Rectal smooth muscle tissue (tissue), 1 donor: ENCODE measurements at regions not wholly inside any gene's neighbourhood (a gene's known extent, or its start where the extent isn't known, plus 50 kb on each side); places are given as distances from the start of the nearest gene placed in this dataset.

Source experiments
- H3K27ac ChIP-seq: one replicate; pipeline ENCODE4 v1.7.0; 2013; ENCODE audit warnings: low read depth, low read length, inconsistent platforms
- H3K27me3 ChIP-seq: one replicate; pipeline ENCODE4 v1.7.0; 2013; ENCODE audit warnings: low read length; ENCODE audit not compliant: control insufficient read depth, insufficient read depth
- H3K36me3 ChIP-seq: one replicate; pipeline ENCODE4 v1.7.0; 2013; ENCODE audit warnings: low read length; ENCODE audit not compliant: control insufficient read depth, insufficient read depth
- H3K4me1 ChIP-seq: one replicate; pipeline ENCODE4 v1.7.0; 2013; ENCODE audit warnings: low read length; ENCODE audit not compliant: control insufficient read depth, insufficient read depth
- H3K4me3 ChIP-seq: one replicate; pipeline ENCODE4 v1.7.0; 2013; ENCODE audit warnings: low read length
- H3K9ac ChIP-seq: one replicate; pipeline ENCODE4 v1.7.0; 2013; ENCODE audit warnings: low read length

DNA sequence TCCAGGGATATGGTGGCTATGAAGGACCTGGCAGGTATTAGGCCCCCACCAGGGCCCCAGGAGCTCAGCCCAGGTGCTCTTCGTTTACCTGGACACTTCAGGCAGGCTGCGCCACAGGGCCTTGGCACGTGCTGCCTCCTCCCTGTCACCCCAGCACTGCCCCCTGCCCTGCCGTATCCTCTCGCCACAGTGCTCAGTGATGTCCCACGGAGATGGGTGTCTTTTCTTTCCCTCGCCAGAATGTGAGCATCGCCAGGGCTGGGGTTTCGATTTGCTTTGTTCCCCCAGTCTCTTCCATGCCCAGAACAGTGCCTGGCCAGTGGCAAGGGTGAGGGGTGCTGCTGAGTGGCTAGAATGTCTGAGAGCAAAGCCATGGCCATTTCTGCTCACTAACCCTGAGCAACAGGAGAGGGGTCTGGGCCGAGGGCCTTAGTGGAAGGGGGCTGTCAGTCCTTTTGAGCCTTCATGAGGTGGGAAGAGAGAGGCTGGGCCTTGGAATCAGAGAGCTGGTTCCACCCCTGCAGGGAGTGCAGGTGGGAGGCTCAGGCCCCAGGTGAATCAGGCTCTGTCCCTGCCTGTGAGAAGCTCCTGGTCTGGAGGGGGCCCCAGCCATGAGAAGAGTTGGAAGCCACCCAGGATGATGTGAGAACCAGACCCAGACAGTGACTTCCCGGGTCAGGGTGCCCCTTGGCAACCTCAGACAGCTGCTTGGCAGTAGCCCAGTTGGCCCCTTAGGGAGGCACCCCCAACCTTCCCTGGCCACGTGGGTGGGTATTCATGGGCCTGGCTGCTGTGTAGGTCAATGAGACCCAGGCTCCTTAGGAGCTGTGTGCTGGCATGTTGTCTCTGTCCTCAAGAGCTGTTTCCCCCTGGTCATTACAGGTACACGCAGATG is 129.9 kb upstream of the HS6ST1 start:
- H3K4me3 ChIP-seq: no peak overlapping the region
- H3K9ac ChIP-seq: no peak overlapping the region
- no peaks in the 10 kb centered on the region for H3K36me3 ChIP-seq
- H3K27me3 ChIP-seq: no peaks in the 10 kb centered on the region
- H3K27ac ChIP-seq: no peak overlapping the region
- no peaks in the 10 kb centered on the region for H3K4me1 ChIP-seq

DNA sequence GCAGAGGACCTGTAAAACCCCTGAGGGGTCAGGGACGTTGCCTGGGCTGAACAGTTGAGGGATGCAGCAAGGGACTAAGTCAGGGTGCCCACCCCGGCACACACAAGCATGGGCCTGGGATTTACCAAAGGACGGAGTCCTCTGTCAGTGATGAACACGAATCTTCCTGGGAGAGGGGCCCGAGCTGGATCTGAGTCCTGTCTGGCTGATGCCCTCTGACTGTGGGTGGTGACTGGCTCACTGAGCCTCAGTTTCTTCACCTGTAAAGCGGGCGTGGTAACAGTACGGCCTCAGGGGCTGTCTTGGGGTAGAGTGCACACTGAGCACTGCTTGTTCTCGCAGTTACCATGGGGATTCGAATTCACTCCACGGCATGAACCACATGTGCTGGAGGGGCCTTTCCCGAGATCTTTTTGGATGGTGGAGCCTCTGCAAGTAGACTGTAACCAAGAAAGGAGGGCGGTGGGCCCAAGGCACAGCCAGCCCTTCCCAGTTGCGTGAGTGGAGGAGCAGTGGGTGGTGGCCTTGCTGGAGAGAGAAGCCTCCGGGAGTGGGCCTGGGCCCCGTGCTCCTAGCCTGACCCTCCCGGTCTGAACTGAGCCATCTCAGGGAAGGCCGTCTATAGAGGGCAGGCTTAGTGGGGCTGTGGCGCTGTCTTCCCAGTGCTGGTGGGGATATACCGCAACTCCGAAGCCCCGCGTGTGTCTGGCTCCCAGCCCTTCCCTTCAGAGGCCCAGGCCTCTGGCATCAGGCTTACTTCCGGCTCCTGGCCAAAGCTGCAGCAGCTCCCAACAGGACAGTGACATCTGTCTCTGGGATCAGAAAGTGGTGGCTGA is 130.8 kb upstream of the HS6ST1 start:
- no peaks in the 10 kb centered on the region for H3K36me3 ChIP-seq
- H3K27ac ChIP-seq: no peak overlapping the region
- no peak overlapping the region for H3K9ac ChIP-seq
- H3K4me3 ChIP-seq: no peak overlapping the region
- no peaks in the 10 kb centered on the region for H3K27me3 ChIP-seq
- no peaks in the 10 kb centered on the region for H3K4me1 ChIP-seq

DNA sequence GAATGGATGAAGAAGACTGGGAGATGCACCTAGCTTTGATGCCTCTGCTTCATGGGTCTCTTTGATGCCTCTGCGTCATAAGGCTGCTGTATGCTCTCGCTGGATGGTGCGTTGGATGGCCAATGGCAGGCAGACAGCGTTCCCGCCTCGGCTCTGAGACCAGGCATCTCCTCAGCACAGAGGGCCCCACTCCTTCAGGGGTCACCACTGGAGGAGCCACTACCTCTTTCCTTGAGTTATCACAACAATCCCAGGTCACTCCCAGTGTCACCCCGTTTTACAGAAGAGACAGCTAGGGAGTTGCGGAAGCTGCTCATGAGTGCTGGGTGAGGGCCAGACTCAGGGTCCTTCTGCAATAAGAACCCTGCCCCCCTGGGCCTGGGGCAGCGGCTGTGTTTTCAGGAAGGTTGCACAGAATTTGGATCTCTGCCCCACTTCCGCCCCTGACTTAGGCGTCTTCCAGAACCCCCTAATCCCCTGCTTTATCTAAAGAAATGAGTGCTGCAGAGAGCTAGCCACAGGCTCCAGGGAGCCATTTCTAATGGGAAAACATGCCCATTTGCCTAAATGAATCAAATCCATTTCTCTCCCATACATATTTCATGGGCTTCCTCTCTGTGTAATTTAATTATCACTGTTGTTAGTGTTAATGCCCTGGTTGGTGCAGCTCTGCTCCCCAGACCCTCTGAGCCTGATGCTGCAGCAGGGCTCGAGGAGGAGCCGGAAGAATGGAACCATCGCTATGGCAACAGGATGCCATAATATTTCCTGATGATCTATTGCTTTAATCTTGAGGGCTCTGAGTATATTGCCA is 131.8 kb upstream of the HS6ST1 start:
- no peak overlapping the region for H3K4me3 ChIP-seq
- H3K36me3 ChIP-seq: no peaks in the 10 kb centered on the region
- H3K27me3 ChIP-seq: no peaks in the 10 kb centered on the region
- no peak overlapping the region for H3K27ac ChIP-seq
- H3K4me1 ChIP-seq: no peaks in the 10 kb centered on the region
- H3K9ac ChIP-seq: no peak overlapping the region

DNA sequence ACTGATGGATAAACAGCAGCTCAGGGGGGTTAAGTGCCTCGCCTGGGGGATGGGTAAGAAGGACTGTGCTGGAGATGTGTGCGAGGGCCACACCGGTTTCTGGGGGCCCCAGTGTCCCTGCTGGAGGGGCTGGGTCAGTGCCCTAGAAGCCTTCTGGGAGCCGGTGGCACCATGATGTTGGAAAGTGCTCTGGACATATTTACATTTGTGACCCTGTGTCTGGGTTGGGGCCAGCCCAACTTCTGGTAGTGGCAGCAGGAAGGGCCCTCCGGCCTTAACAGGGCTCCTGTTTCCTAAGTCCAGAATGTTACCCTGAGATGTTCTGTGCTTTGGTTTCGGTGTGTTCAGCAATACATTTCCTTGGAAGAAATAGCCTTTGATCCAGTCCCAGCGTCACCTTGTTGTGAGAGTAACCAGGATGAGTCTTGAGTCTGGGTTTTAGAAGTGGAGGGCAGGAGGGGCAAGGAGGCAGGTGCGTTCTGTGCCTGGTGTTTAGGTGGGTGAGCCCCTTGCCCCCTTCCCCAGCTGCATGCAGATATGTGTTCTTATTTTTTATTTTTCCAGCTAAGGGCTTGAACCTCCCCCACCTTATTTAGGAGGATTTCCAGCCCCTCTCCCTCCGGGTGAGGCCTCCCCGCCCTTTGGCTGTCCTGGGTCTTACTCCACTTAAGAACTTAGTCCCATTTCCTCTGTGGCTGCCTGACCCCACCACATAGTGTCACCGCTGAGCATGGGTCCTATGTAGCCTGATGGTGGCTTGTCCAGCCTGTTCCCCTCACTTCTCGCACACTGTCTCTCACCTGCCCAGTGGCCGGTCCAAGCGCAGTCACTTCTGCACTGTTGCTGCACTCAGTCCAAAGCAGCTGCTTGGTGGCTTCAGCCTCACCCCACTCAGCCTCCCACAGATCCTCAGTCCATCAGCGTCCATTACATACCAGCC is 132.7 kb upstream of the HS6ST1 start:
- H3K4me3 ChIP-seq: no peak overlapping the region
- H3K9ac ChIP-seq: no peak overlapping the region
- H3K4me1 ChIP-seq: no peaks in the 10 kb centered on the region
- no peaks in the 10 kb centered on the region for H3K36me3 ChIP-seq
- H3K27ac ChIP-seq: no peak overlapping the region
- no peaks in the 10 kb centered on the region for H3K27me3 ChIP-seq

DNA sequence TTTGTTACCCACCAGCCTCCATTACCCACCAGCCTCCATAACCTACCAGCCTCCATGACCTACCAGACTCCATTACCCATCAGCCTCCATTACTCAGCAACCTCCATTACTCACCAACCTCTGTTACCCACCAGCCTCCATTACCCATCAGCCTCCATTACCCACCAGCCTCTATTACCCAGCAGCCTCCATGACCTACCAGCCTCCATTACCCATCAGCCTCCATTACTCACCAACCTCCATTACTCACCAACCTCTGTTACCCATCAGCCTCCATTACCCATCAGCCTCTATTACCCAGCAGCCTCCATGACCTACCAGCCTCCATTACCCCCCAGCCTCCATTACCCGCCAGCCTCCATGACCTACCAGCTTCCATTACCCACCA is 133.3 kb upstream of the HS6ST1 start:
- Histone ChIP-seq H3K4me1 (no peaks in the 10 kb centered on the region), H3K27ac (no peak overlapping the region), H3K36me3 (no peaks in the 10 kb centered on the region), H3K9ac (no peak overlapping the region), H3K27me3 (no peaks in the 10 kb centered on the region), H3K4me3 (no peak overlapping the region)

DNA sequence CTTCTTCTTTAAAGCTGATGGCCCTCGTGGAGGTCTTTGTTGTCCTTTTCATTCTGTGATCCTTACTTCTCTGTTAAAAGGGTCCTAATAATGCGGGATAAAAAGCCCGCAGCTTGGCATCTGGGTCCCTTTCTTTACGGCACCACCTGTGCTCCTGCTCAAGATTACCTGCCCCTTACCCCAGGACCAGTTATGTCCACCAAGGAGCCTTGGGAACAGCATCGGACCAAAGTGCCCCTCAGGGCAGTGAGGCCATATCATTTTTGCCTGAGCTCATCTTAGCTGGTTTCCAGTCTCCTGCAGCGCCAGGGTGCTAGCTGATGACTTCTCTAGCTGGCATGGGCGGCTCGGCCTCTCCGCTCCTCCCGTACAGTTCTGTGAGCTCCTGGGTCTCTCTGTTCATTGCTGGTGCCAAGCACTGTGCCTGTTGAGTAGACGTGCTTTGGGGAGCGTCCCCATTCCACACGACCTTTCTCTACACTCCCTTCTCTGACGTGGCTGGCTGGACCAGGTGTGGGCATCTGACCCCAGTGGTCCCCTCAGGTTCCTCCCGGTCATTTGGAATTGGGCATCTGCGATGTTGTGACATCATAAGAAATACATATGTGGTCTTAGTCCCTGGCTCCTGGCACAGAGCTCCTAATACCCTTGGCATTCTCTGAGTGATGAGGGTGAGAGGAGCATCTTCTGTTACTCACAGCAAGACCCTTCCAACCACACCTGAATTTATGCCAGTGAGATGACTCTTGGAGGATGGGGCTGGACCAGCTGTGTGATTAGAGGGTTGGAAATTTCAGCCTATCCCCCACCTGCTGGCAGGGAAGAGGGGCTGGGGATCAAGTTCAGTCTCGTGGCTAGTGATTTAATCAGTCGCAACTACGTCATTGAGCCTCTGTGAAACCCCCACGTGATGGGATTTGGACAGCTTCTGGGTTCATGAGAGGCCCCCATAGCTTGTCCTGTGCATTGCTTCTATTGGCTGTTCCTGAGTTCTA is 134.2 kb upstream of the HS6ST1 start:
- Histone ChIP-seq H3K27ac (no peak overlapping the region), H3K9ac (no peak overlapping the region), H3K27me3 (no peaks in the 10 kb centered on the region), H3K4me1 (no peaks in the 10 kb centered on the region), H3K4me3 (no peak overlapping the region), H3K36me3 (no peaks in the 10 kb centered on the region)

DNA sequence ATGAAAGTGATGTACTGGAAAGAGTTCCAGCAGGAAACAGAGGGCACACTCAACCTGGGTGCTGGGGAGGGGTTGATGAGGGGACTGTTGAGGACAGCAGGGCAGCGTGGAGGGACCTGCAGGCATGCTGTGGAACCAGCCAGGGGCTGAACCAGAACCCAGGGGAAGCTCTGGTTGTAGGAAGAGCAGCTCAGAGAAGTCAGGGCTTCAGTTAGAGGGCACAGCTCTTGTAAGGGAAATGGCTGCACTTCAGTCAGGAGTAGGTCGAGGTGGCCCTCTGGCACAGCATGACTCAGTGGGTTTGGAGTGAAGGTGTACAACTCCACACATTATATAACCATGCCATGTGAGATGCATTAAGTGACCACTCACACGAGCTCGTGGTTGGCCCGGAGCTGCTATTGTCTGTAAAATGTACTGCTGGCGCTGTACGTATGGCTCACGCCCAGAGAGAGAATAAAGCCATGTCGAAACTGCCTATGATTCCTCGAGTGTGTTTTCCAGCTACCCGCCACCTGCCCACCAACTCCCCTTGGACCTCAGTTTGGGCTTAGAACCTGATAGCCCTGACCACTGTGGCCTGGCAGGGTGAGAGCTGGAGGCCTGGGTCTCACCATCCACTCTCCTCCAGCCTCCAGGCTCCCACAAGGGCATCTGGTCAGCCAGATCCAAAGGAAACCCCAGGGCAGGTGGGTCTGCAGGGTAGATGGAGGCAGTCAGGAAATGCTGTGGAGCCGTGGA is 136.5 kb upstream of the HS6ST1 start:
- no peaks in the 10 kb centered on the region for H3K27me3 ChIP-seq
- H3K27ac ChIP-seq: no peak overlapping the region
- H3K4me3 ChIP-seq: no peak overlapping the region
- no peaks in the 10 kb centered on the region for H3K36me3 ChIP-seq
- H3K4me1 ChIP-seq: no peaks in the 10 kb centered on the region
- no peak overlapping the region for H3K9ac ChIP-seq

DNA sequence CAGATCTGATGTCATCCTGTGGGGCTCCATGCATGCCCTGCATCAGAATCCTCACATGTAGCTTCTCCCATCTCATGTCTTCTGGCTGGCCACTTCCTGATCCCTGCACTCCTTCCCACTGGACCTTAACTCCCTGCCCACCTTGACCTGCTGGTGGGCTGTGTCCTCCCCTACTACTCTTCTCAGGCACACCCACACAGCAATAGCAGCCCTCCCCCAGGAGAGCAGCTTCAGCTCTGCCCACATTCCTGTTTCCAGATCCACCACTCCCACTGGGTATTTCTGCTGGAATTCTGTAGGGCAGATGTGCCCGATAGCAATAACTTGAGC is 137.0 kb upstream of the HS6ST1 start:
- Histone ChIP-seq H3K4me3 (no peak overlapping the region), H3K27ac (no peak overlapping the region), H3K36me3 (no peaks in the 10 kb centered on the region), H3K27me3 (no peaks in the 10 kb centered on the region), H3K4me1 (no peaks in the 10 kb centered on the region), H3K9ac (no peak overlapping the region)

DNA sequence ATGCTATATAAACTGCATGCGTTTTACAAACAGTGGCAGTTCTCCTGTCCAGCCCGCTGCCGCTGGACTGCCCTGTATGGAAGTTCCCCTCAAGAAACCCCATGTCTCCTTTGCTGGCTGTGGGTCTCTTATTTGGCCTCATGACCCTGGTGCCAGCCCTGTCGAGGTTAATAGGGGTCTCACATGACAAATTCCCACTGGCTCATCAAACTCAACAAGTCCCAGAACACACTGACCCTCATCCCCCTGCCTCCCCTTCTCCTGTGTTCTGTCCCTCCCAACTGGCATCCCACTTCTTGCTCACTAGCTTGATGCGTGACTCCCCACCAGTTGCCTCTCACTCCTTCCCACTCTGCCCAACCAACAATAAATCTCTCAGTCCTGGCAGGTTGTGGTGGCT is 137.6 kb upstream of the HS6ST1 start:
- no peak overlapping the region for H3K4me3 ChIP-seq
- no peaks in the 10 kb centered on the region for H3K27me3 ChIP-seq
- H3K36me3 ChIP-seq: no peaks in the 10 kb centered on the region
- H3K9ac ChIP-seq: no peak overlapping the region
- H3K4me1 ChIP-seq: no peaks in the 10 kb centered on the region
- H3K27ac ChIP-seq: no peak overlapping the region

DNA sequence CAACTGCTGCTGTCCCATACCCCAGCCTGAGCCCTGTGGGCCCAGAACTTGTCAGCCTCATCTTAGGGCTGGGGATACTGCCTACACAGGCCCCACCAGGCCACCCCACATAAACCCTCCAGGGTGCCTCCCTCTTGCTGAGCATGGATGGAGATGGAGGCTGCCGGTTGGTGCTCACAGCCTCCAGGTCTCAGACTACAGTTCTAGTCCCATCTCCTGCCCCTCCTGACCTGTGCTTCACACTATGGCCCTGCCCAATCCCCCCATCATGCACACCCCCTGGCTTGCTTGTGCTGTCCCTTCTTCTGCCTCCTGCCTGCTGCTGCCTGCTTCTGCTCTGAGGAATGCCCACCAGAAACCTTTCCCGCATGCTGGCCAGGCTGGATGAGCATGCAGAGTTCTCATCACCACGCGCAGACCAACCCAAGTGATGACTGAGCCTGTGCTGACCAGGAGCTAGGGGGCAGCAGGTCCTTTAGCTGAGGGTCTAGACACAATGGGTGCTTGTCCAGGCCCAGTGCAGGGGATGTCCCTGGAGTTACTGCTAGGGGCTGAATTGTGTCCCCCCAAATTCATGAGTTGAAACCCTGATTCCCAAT is 138.4 kb upstream of the HS6ST1 start:
- H3K36me3 ChIP-seq: no peaks in the 10 kb centered on the region
- H3K4me3 ChIP-seq: no peak overlapping the region
- H3K9ac ChIP-seq: no peak overlapping the region
- H3K27ac ChIP-seq: no peak overlapping the region
- H3K27me3 ChIP-seq: no peaks in the 10 kb centered on the region
- H3K4me1 ChIP-seq: no peaks in the 10 kb centered on the region
